PC-9 (cell line): ENCODE measurements at regions not wholly inside any gene's neighbourhood (a gene's known extent, or its start where the extent isn't known, plus 50 kb on each side); places are given as distances from the start of the nearest gene placed in this dataset.

Source experiments
- CTCF ChIP-seq: fragments of 200-600 bp; sonication (generic); conservative IDR thresholded peaks from 2 replicates; pipeline ENCODE4 v1.6.1; 2017; ENCODE audit warnings: mixed run types, antibody characterized with exemption, mild to moderate bottlenecking, moderate library complexity
- EZH2 ChIP-seq: fragments of 200-600 bp; sonication (generic); IDR thresholded peaks from 2 replicates; pipeline ENCODE4 v1.8.0; 2017; ENCODE audit warnings: antibody characterized with exemption, low read depth

- no peak for TF ChIP-seq EZH2
- TF ChIP-seq CTCF: no peak
These were observed 156.8 kb downstream of the CCDC71L start for GRCh38 chr7:106504207-106504606.
